HG03139 (cell line): ENCODE measurements at regions not wholly inside any gene's neighbourhood (a gene's known extent, or its start where the extent isn't known, plus 50 kb on each side); places are given as distances from the start of the nearest gene placed in this dataset.

Experiments used
- ATAC-seq: cut with Tn5 transposase; IDR thresholded peaks from one replicate; pipeline ENCODE4 v1.9.1; 2021; ENCODE audit not compliant: unreplicated experiment

DNA sequence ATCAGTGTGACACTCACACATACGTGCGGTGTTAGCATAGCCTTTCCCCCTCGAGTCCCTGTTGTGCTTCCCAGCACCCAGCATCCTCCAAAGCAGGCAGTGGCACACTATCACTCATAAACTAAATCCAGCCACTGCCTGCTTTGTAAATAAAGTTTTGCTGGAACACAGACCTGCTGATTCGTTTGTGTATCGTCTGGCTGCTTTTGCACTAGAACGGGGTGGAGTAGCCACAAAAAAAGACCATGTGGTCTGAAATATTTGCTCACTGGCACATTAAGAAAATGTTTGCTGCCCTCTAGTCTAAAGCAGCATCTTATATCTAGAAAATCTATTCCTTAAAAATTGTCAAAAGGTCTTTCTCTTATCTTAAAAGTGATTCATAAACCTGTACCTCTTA, 341.2 kb upstream of the ZFHX3 start:
- ATAC-seq: no peak

DNA sequence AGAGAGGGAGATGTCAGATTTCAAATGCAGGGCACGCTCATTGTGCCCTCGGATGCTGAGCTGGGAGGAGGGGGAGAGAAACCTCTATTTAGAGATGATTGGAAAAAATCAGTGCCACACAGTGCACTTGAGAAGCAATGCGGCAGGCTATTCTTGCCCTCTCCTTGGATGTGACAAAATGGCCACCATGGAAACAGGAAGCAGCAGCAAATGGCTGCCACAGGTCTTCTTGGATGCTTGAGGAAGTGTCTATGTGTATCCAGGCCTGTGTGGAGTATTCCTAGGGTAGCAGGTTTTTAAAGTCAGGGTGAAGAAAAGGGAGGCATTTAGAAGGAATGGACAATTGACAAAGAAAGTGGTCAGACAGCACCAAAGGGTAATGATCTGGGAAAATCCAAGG, 340.1 kb upstream of the ZFHX3 start:
- ATAC-seq: no peak

DNA sequence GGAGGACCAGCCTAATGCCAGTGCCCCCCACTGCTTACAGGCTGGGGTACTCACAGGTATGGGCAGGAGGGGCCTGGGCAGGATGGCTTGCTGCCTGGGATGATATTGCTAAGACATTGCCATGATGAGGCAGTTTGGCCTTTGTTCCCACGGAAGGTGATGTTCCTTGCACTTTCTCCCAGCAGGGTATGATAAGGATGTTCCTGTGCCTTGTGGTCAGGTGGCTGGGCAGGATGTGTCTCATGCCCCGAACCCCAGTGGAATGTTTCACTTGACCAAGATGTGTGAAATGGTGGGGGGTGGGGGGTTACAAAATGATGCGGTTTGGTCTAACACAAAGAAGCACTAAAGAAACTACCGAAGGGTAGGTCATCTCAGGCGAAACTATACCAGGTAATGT, 337.8 kb upstream of the ZFHX3 start:
- ATAC-seq: no peak

DNA sequence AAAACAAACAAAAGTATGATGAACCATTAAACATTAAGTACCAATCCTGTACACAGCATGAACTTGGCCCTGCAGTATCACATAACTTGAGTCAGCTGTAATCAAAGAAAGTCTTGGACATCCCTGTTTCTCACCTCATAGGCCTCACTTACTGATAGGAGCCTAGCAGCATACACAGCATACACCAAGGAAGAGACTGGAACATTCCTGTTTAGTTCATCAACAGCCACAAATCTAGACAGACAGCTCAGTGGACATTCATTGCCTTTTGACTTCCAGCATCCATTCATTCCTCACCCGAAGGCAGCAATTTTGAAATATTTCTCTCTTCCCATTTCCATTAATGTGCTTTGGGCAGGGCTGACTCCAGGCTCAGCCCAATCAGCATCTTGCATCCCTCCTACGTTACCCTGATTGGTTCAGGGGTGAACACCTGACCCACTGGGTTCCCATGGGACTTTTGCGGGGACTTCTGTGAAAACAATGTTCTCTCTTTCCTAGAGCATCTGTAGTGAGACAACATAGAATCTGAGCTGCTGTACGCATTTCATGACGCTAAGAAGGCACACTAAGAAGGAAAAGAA, 336.7 kb upstream of the ZFHX3 start:
- ATAC-seq: no peak

DNA sequence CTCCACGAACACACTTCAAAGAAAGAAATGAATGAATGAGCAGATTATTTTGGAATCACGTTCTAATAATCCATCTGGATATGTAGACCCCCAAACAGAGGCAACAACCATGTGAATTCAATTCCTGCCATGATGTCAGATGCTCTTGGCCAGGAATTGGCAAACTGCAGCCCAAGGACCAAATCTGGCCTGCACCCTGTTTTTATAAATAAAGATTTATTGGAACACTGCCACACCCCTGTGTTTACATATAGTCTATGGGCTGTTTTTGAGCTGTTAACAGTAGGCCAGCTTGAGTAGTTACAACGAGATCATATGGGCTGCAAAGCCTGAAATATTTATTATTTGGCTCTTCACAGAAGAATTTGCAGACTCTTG, 336.0 kb upstream of the ZFHX3 start:
- no peak for ATAC-seq

DNA sequence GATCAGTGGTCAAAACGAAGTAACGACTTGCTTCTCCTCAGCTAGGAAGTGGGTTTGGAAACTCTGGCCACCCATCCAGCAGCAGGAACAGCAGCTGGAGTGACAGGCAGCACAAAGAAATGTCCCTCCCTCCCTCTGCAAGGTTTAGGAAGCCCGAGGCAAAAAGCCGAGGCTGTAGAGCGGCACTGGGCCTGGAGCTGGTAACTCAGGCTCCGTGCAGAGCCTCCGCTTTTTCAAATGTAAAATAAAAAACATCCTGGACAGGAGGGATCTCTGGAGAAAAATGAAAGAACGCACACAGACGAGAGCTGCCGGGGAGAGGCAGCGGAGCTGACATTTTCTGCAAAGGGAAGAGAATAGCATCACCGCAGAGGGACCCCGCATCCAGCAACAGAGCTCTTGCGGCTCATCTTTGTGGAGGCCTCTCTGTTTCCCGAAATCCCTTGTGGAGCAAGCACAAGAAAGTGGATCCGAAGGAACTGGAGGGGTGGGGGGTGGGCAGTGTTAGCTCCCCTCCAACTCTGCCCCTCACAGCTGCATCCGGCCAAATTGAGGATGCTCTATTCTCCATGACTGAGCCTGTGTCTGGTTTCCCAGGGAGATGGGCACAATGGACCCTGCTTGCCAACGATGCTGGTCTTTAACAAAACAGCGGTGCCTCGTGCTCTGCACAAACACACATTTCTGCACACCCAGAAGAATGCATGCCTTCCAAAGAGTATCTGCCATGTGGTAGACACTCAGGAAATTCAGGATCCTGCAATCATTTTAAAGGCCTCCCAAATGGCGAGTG, 335.5 kb upstream of the ZFHX3 start:
- no peak for ATAC-seq

DNA sequence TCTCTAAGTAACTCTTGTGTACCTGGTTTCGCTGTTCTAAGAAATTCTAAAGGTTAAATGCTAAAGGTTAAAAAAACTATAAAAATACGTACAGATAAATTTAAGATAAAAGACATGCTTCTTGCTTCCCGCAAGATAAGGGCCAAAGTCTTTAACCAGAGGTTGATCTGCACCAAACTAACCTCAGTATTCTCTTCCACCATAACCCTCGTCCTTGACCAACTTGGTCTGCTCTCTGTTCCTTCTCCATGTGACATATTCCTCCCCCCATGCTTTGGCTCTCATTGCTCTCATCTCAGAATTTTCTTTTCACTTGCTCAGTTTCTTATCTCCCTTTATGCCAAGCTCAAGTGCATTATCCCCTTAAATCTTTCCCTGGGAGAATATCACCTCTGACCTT, 330.5 kb upstream of the ZFHX3 start:
- no peak for ATAC-seq

DNA sequence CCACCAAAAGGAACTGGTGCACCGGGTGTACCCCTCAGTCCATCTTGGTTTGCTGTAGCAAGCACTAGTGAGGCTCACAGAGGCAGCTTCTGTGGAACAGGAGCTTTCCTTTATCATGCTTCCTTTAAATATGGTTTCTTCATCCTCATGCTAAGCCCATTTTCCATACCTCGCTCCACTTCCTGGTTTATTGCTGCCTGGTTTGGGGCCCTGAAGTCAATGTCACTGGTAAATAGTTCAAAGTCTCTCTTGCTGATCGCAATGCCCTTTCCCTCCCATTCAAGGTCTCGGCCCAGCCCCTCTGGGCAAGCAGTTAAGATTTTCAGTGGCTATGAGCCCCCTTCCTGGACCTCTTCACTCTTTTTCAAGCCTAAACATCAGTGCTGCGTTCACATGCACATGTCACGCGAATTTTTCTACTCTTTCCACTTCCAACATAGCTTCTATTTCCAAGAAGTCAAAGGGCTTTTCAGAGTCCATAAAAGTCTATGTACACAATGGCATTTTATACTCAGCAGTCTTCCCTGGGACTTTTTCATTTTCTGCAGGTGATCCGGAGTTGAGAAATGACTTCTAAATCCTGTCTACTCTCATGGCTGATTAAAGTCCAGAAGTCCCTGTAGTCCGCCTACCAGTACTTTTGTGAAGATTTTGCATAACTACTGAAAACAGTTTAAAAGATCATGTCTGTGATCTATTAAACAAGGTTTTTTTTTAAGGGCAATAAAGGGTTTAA, 323.8 kb upstream of the ZFHX3 start:
- no peak for ATAC-seq

DNA sequence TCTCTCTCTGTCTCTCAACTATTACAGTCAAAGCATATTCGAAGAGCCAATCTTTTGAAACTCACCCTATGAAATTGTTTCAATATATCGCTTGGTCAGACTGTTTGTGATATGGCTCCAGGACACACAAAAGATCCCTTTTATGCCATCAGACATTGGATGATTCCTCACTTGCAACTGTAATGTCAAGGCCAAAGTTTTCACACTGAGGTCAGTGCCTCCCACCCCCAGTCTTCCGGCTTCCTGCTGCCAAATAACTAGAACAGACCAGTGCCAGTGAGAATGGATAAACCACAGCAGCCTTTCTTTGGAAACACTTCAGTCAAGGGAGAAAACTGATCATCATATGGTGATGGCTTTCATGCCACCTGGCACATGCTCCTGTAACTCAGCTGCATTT, 321.9 kb upstream of the ZFHX3 start:
- no peak for ATAC-seq

DNA sequence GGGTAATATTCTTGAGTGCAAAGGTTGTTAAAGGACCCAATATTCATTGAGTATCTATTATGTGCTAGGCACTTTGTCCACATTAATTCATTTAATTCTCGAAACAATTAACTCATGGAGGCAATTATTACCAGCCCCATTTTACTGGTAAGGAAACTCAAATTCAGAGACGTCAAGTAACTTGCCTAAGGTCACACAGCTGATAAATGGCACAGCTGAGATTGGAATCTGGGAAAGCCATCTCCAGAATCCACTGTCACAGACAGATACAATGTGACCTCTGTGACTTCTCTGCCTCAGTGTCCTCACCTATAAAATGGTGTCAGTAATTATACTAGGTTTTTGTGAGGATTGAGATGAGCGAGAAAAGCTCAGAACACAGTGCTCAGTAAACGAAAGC, 320.8 kb upstream of the ZFHX3 start:
- ATAC-seq: no peak

DNA sequence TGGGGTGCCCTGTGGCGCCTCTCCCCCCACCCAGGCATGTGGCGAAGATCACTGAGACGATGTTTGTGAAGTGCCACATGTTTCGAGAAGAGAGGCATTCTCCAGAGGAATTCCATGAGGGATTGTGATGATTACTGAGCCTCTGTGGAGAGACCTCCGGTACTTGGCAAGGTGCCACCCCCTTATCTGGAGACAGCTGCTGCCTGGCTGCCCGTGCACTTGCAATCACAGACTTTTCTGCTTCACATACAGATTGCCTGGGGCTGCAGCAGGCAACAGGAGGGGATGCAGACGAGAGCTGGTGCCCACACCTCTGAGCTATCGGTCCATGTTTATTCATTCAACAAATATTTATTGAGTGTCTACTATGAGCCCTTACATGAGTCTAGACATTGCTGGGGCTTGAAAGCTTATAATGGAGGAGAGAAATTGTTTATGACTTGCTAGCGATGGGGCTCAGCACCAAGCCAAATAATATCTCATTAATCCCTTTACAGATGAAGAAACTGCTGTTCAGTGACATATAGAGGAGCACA, 317.2 kb upstream of the ZFHX3 start:
- ATAC-seq: no peak

DNA sequence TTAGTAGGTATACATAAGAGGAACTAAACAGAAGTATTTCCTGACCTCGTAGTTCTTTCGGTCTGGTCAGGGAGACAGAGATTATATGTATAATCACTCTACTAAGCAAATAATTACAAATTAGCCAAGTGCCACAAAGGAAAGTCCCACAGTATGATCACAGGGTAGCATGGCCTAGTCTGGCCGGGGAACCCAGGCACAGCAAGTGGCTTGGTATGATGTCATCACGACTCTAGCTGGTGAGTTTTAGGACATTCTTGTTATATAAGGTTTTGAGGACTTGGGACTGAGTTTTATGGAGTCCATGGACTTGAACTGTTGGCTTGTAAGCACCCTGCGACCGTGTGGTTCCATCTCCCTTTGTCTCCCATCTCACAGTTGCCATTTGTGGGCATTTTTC, 316.5 kb upstream of the ZFHX3 start:
- ATAC-seq: no peak

DNA sequence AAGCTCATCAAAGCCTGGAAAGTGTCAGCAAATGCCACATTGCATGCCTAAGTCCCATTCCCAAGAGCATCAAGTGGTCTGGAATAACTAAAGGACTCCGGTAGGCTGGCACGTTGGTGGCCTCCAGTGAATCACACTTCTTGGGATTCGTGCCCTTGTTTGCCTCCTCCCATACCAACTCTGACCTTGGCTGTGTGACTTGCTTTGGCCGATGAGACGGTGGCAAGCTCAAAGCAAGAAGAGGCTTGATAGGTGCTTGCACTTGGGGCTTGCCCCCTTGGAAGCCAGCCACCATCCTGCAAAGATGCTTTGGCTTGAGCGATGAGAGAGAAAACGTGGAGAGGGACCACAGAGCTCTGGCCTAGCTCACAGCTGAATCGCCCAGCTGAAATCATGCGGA, 313.1 kb upstream of the ZFHX3 start:
- no peak for ATAC-seq

DNA sequence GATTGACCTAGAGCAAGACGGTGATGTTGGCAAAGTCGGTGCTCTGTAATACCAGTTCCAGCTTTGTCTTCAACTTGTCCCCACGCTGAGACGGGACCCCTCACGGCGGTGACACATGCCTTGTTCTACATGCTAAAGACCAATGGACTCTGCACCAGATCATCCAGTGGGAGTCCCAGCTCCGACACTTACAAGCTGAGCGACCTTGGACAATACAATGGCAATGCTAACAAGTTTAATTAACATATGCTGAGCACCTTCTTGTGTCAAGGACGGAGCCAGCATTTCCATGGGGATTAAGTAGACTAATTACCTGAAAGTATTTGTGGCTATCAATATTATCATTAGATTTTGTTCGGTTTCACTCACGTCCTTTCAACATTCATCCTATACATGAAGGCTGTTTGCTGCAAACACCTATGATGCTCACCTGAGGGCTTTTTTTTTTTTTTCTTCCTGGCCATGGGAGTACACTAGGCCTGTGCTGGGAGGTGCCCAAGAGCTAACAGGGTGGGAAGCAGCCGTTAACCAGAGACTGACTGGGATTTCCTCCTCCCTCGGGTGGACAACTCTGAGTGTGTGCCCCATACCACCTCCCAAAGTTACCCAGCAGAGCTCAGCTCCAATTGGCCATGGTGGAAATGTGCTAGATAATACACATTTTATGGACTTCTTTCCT, 308.6 kb upstream of the ZFHX3 start:
- ATAC-seq: no peak

DNA sequence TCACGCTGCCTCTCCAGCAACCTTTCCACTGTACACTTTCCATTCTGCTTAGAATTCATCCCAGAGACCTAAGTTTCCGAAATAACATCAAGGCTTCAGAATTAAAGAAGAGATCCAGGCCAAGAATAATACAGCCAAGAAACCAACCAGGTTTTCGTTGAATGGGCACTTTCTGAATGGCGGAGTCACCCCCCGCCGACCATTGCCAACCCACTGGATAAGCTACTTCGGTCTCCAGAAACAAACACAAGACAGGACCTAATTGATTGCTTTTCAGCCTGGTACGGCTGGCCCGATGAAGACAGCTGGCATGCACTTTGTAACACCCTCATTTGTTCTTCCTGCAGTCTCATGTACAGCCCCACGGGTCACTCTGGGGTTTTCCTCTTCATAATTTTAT, 308.1 kb upstream of the ZFHX3 start:
- no peak for ATAC-seq

DNA sequence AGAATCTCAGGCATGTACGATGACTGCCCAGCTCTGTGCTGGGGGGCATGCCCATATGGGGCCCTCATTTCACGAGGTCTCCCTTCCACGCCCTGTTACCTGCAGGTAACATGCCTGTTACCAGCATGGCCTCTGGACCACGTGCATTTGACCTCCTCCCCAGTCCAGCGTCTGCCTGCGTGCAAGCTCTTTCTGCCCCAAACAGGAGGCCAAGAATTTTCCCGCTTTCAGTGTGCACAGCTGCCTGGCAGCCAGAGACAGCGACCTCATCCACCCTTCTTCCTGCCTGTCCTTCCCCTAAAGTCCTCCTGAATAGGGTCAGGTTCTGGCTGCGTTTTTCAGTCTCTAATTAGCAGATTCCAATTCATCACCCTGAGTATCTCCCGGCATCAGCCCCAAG, 306.5 kb upstream of the ZFHX3 start:
- no peak for ATAC-seq

DNA sequence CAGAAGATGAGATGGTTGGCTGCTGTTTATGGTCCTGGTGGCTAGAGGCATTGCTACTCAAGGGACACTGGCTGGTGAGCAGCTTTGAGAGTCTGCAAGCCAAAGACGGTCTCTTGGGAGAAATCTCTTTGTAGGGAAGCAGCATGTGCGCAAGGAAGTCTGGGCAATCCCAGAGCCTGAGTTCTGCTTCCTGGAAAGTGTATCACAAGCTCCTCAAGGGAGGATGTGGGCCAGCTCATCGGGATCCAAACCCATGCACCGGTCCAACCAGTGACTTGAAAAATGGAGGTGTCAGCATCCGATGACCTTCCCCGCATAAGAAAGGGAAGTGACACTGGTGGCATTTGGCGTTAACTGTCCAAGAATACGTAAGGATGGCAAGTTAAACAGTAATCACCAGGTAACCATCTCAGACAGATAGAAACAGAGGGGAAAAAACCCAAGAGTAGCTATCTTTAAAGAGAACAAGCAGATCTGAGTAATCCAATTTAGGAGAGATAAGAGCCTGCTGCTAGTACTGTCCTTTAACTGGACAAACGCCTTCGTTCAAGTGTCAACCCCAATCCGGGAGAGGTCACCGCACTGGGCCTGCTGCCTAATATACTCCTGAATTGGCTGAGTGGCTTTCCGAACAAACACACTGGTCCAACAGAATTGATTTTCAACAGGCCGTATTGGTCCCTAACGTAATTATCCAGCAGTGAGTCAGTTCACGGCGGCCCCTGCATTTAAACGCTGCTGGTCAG, 303.0 kb upstream of the ZFHX3 start:
- no peak for ATAC-seq

DNA sequence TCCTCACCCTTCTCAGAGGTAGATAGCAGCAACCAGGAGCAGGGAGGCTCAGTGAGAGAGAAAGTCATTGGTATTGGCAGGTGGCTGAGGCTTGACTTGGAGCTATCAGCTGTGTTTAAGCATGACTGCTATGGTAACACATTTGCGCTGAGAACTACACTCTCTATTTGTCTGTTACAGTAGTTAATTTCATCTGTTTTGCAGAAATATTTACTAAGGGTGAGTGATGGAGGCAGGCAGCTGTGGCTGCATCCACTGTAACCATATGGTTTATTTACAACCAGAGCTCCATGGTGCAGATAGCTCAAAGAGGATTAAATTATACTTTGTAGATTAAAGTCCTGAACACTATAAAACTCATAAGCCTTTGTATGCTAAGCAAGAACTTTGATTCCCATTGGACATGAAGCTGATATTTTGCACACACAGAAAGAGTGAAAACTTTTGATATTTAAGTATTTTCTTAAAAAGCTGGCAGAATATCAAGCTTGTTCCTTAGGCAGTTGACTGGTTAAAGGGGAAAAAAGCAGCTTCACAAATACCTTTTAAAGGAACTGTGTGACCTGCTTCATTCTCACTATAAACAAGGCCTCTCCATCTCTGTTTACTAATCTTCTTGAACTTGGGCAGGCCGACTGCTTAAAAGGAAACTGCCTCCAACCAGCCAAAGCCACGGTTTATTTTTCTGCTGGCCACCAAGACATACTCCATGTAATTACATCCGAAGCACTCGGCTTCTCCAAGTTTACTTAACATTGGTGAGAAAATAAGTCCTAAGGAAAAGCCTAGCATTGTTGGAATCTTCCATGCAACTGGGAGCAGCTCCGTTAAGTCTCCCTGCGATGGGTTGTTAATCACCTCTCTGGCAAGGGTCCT, 299.8 kb upstream of the ZFHX3 start:
- ATAC-seq: no peak

DNA sequence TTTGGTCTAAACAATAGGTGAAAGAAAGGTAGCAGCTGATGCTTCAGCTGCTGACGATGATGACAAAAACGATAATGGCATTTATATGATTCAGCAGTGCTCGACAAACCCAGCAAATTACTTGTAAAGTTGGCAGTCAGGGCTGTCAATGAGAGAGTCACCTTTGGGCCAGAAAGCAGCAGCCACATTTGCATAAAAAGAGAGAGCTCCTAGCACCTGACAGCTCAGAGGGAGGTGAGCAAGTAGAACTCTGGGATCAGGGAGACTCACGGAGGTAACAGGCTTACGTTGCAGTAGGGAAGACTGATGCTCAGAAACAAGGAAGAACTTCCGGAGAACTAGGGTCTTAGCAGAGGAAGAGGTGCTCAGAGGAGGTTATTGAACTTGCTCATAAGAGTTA, 291.9 kb upstream of the ZFHX3 start:
- ATAC-seq: no peak
